ENCODE measurements at regions not wholly inside any gene's neighbourhood (a gene's known extent, or its start where the extent isn't known, plus 50 kb on each side); places are given as distances from the start of the nearest gene placed in this dataset.

DNA sequence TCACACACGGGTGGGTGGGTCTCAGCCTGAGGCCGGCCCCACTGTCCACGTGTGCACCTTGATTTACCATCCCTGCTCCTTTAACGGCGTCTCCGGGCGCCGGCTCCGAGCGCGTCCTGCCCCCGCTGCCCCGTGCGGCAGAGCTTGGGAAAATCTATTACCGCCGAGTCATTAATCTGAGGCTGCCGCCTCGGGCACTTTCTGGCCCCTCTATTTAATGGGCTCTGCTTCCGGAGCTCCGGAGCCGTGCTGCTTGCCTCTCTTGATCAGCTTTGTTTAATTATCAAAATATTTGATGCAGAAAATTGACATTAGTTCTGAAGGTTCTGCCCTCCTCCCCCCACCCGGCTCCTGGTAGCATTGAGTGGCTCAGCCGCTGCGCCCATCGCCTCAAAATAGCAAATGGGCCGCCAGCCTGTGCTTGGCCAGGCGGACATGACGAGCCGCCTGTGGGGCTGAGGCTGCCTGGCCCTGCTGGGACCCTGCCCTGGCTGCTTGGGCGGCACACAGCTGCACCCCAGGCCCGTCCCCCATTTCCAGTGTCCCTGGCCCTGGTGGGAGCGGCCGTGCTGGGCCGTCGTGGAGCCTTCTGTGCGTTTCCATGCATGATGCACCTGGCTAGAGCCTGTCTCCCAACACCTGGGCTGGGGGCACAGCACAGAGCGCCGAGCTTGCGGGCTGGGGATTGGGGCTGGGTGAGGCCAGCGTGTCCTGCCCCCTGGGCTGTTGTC lies 81.6 kb upstream of the TTC34 start:
- TF ChIP-seq, protein P1, sequence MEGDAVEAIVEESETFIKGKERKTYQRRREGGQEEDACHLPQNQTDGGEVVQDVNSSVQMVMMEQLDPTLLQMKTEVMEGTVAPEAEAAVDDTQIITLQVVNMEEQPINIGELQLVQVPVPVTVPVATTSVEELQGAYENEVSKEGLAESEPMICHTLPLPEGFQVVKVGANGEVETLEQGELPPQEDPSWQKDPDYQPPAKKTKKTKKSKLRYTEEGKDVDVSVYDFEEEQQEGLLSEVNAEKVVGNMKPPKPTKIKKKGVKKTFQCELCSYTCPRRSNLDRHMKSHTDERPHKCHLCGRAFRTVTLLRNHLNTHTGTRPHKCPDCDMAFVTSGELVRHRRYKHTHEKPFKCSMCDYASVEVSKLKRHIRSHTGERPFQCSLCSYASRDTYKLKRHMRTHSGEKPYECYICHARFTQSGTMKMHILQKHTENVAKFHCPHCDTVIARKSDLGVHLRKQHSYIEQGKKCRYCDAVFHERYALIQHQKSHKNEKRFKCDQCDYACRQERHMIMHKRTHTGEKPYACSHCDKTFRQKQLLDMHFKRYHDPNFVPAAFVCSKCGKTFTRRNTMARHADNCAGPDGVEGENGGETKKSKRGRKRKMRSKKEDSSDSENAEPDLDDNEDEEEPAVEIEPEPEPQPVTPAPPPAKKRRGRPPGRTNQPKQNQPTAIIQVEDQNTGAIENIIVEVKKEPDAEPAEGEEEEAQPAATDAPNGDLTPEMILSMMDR (IDR thresholded peaks at IDR 0.05; ENCODE audit: unreplicated experiment): no peak
- Mint-ChIP-seq H3K4me3 (ENCODE audit: low read depth) (no peak overlapping the region), H3K27me3 (no peaks in the 10 kb centered on the region), H3K9me3 (ENCODE audit: low read depth) (peaks cover 16% of the 10 kb centered on the region), H3K27ac (no peak overlapping the region), H3K36me3 (ENCODE audit: insufficient read depth) (no peaks in the 10 kb centered on the region), H3K4me1 (ENCODE audit: low read depth) (no peaks in the 10 kb centered on the region)
- no peak for DNase-seq (ENCODE audit: low spot score, unreplicated experiment)

DNA sequence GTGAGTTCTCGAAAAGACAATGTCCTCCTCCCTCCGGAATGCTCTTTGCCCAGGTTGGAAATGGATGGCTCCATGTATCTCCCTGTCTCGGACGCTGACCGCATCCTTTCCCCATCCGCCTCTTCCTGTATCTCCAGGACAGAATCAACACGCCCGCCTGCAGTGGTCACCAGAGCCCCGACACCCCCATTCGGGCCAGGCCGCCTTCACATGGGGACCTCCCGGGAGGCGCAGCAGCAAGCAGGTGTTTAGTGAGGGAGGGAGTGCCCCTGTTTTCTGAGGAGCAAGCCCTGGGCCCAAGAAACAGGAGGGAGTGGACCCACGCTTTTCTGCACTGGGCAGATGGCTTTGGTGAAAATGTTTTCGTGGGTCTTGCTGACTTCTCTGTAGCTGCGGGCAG lies 83.5 kb upstream of the TTC34 start:
- H3K36me3 Mint-ChIP-seq (ENCODE audit: insufficient read depth): no peaks in the 10 kb centered on the region
- H3K27ac Mint-ChIP-seq: no peak overlapping the region
- H3K9me3 Mint-ChIP-seq (ENCODE audit: low read depth): peaks cover 23% of the 10 kb centered on the region
- DNase-seq (ENCODE audit: low spot score, unreplicated experiment): no peak
- H3K4me3 Mint-ChIP-seq (ENCODE audit: low read depth): no peak overlapping the region
- no peaks in the 10 kb centered on the region for H3K4me1 Mint-ChIP-seq (ENCODE audit: low read depth)
- TF ChIP-seq, protein P1 (IDR thresholded peaks at IDR 0.05; ENCODE audit: unreplicated experiment): no peak
- H3K27me3 Mint-ChIP-seq: no peaks in the 10 kb centered on the region

DNA sequence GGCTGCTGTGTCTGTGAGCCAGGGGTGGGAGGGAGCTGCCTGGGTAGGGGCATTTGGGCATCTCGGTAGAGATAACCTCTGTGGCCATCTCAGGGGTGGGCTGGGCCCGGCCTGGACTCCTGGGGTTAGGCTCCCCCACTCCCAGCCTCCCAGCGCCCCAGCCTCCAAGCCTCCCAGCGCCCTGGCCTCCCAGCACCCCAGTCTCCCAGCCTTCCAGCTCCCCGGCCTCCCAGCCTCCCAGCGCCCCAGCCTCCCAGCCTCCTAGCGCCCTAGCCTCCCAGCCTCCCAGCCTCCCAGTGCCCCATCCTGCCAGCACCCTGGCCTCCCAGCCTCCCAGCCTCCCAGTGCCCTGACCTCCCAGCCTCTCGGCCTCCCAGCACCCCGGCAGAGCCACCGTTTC lies 85.1 kb upstream of the TTC34 start:
- DNase-seq (ENCODE audit: low spot score, unreplicated experiment): no peak
- TF ChIP-seq, protein P1 (IDR thresholded peaks at IDR 0.05; ENCODE audit: unreplicated experiment): no peak
- no peak overlapping the region for H3K27ac Mint-ChIP-seq
- no peaks in the 10 kb centered on the region for H3K27me3 Mint-ChIP-seq
- no peak overlapping the region for H3K4me3 Mint-ChIP-seq (ENCODE audit: low read depth)
- no peaks in the 10 kb centered on the region for H3K4me1 Mint-ChIP-seq (ENCODE audit: low read depth)
- H3K9me3 Mint-ChIP-seq (ENCODE audit: low read depth): peaks cover 18% of the 10 kb centered on the region
- no peaks in the 10 kb centered on the region for H3K36me3 Mint-ChIP-seq (ENCODE audit: insufficient read depth)

DNA sequence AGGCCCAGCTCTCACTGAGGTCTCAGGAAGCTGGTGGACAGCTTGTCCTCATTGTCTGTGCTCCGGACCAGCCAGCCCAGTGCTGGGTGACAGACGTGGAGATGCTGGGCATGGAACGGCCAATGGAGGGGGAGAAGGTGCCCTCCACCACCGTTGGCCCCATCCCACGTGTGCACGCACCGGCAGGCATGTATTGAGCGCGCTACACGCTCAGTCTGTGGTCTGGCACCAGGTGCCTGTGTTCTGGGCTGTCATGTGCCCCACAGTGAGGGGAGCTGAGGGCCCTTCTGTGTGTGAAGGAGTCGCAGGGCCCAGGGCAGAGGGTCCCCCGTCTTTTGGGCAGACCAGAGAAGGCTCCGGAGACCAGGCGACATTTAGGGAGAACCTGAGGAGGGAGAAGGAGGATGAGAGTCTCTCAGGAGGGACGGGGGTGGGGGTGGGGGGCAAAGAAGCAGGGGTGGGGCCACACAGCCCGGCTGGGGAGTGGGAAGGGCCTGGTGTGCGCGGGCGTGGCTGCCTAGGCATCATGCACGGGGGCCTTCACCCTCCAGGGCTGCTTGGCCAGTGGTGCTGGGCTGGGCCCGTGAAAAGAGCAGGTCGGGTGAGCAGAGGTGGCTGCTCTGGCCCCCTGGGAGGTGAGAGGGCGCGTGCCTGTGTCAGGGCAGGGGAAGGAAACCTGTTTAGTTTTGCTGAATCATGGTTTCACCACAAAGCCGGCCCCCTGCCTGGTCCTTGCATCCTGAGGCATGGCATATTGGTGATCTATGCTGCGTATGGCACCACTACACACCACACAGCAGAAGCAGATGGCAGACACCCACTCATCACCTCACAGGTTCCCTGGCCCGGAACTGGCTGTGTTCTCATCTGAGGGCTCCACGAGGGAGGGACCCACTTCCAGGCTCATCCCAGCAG lies 86.7 kb upstream of the TTC34 start:
- Mint-ChIP-seq H3K4me3 (ENCODE audit: low read depth) (no peak overlapping the region), H3K27ac (no peak overlapping the region), H3K9me3 (ENCODE audit: low read depth) (peaks cover 22% of the 10 kb centered on the region), H3K36me3 (ENCODE audit: insufficient read depth) (peaks cover under 1% of the 10 kb centered on the region), H3K4me1 (ENCODE audit: low read depth) (no peaks in the 10 kb centered on the region), H3K27me3 (no peaks in the 10 kb centered on the region)
- no peak for DNase-seq (ENCODE audit: low spot score, unreplicated experiment)
- TF ChIP-seq, protein P1 (IDR thresholded peaks at IDR 0.05; ENCODE audit: unreplicated experiment): no peak

DNA sequence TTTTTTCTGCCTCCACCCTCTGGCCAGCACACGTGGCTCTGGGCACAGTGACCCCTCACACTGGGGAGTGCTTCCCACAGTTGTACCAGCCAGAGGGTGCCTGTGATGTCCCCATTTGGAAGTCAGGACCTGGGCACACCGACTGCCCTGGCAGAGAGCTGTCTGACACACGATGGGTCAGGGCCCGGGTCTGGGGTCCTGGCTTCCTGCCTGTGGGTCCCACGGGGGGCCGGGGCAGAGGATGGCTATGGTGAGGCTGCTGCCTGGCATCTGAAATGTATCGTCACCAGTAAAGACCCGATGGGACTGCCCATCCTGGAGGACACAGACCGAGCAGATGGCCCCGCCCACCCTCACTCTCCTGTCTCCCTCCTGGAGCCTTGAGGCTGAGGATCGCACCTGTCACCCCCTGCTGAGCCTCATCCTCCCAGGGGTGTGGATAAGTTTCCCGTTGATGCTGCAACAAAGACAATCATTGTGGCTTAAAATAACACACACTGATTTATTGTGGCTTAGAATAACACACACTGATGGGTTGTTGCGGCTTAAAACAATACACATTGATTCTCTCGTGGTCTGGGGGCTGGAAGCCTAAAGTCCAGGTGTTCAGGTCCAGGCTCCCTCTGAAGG lies 88.8 kb upstream of the TTC34 start:
- Mint-ChIP-seq H3K27me3 (no peaks in the 10 kb centered on the region), H3K4me1 (ENCODE audit: low read depth) (no peaks in the 10 kb centered on the region), H3K36me3 (ENCODE audit: insufficient read depth) (peaks cover 3% of the 10 kb centered on the region), H3K9me3 (ENCODE audit: low read depth) (peaks cover 20% of the 10 kb centered on the region), H3K27ac (no peak overlapping the region), H3K4me3 (ENCODE audit: low read depth) (no peak overlapping the region)
- TF ChIP-seq, protein P1 (IDR thresholded peaks at IDR 0.05; ENCODE audit: unreplicated experiment): no peak
- no peak for DNase-seq (ENCODE audit: low spot score, unreplicated experiment)
